NT2/D1 (cell line): ENCODE measurements at regions not wholly inside any gene's neighbourhood (a gene's known extent, or its start where the extent isn't known, plus 50 kb on each side); places are given as distances from the start of the nearest gene placed in this dataset.

Experiments used
- SUZ12 ChIP-seq: IDR thresholded peaks from 2 replicates; pipeline ENCODE4 v1.6.1; 2011; ENCODE audit not compliant: insufficient read length, insufficient read depth; ENCODE audit errors: extremely low read depth
- YY1 ChIP-seq: IDR thresholded peaks from 2 replicates; pipeline ENCODE4 v1.6.1; 2011; ENCODE audit not compliant: insufficient read length, insufficient read depth
- ZNF274 ChIP-seq: IDR thresholded peaks from 2 replicates; pipeline ENCODE4 v1.6.1; 2011; ENCODE audit warnings: mild to moderate bottlenecking, low read depth, low read length

GRCh38 chr21:17250778-17251241, 262.0 kb upstream of the CXADR start:
- TF ChIP-seq YY1 (no peak), ZNF274 (no peak), SUZ12 (no peak)
